B cell (primary cell): ENCODE measurements at regions not wholly inside any gene's neighbourhood (a gene's known extent, or its start where the extent isn't known, plus 50 kb on each side); places are given as distances from the start of the nearest gene placed in this dataset.

ENCODE experiments used
- ATAC-seq: fragments of 200-7000 bp; cut with Tn5 transposase; one replicate; pipeline ENCODE4 v1.10.0; 2021; ENCODE audit warnings: low read depth, mild to moderate bottlenecking, moderate number of reproducible peaks, moderate library complexity
- CTCF ChIA-PET: fragments of 350-600 bp; sonication (Branson Sonifier 250); formaldehyde crosslinking; loops from one replicate; lab custom pipeline; 2021; ENCODE audit warnings: antibody characterized with exemption, inconsistent platforms; lab: Charles Lee
- POLR2A ChIA-PET: fragments of 350-600 bp; sonication (Branson Sonifier 250); formaldehyde crosslinking; loops from one replicate; lab custom pipeline; 2021; ENCODE audit warnings: antibody characterized with exemption; lab: Charles Lee
- DNase-seq: peaks from one replicate; pipeline ENCODE4 v3.0.0; 2013
- H2AFZ ChIP-seq: 2 replicates; pipeline ENCODE4 v1.6.1; 2012; ENCODE audit warnings: mild to moderate bottlenecking, low read depth, low read length; ENCODE audit not compliant: insufficient read depth, poor library complexity, severe bottlenecking
- H3K27ac ChIP-seq, 2 donors: 1 replicate in 1 of 2; 2 replicates in 1 of 2; pipeline ENCODE4 v1.5.1; 2012 to 2013; ENCODE audit warnings: low read length in 2 of 2, mild to moderate bottlenecking in 2 of 2, moderate library complexity in 1 of 2
- H3K27me3 ChIP-seq, 4 experiments: fragments of 200-600 bp in 1 of 4; sonication (generic) in 1 of 4; replicated peaks in 1 of 4; 1 replicate in 2 of 4; 2 replicates in 2 of 4; pipeline versions ENCODE4 v1.6.1 to v1.7.0; 2013 to 2016; ENCODE audit warnings: low read length in 3 of 4, mild to moderate bottlenecking in 2 of 4, mixed read lengths in 1 of 4, moderate library complexity in 1 of 4; ENCODE audit not compliant: insufficient read depth in 4 of 4, control insufficient read depth in 3 of 4; ENCODE audit errors: control extremely low read depth in 1 of 4
- H3K36me3 ChIP-seq, 2 experiments: replicated peaks in 1 of 2; 1 replicate in 1 of 2; 2 replicates in 1 of 2; pipeline versions ENCODE4 v1.6.1 to v1.7.1; 2013; ENCODE audit warnings: low read length in 1 of 2; ENCODE audit not compliant: insufficient read depth in 2 of 2, control insufficient read depth in 1 of 2; ENCODE audit errors: control extremely low read depth in 1 of 2, extremely low read depth in 1 of 2
- H3K4me1 ChIP-seq, 2 donors: fragments of 200-600 bp in 1 of 2; sonication (generic) in 1 of 2; 1 replicate in 1 of 2; 2 replicates in 1 of 2; pipeline versions ENCODE4 v1.5.1 to v1.6.1; 2013 to 2017; ENCODE audit warnings: low read length in 2 of 2; ENCODE audit not compliant: control insufficient read depth in 2 of 2, insufficient read depth in 2 of 2
- H3K4me2 ChIP-seq: replicated peaks from 2 replicates; pipeline ENCODE3; 2012; ENCODE audit warnings: mild to moderate bottlenecking, low read depth, low read length; ENCODE audit not compliant: poor library complexity, severe bottlenecking
- H3K4me3 ChIP-seq, 5 experiments: fragments of 200-600 bp in 1 of 5; sonication (generic) in 1 of 5; 1 replicate in 3 of 5; 2 replicates in 2 of 5; pipeline versions ENCODE4 v1.5.1 to v1.7.0; 2011 to 2016; ENCODE audit warnings: low read length in 4 of 5, mild to moderate bottlenecking in 4 of 5, low read depth in 2 of 5, control low read depth in 1 of 5, moderate library complexity in 1 of 5; ENCODE audit not compliant: insufficient read depth in 1 of 5; ENCODE audit errors: control extremely low read depth in 1 of 5, extremely low read depth in 1 of 5
- H3K79me2 ChIP-seq: fragments of 200-600 bp; sonication (generic); one replicate; pipeline ENCODE4 v1.6.0; 2016; ENCODE audit warnings: low read length; ENCODE audit not compliant: control insufficient read depth, insufficient read depth
- H3K9ac ChIP-seq: fragments of 200-600 bp; sonication (generic); 2 replicates; pipeline ENCODE4 v1.6.1; 2017; ENCODE audit warnings: mild to moderate bottlenecking, low read length, moderate library complexity
- H3K9me3 ChIP-seq, 3 donors: one replicate each; pipeline versions ENCODE4 v1.6.1 to v1.7.1; 2013; ENCODE audit warnings: low read length in 2 of 3; ENCODE audit not compliant: control insufficient read depth in 2 of 3, insufficient read depth in 1 of 3; ENCODE audit errors: control extremely low read depth in 1 of 3
- H4K20me1 ChIP-seq: 2 replicates; pipeline ENCODE4 v1.6.0; 2012; ENCODE audit warnings: mild to moderate bottlenecking, low read length; ENCODE audit not compliant: insufficient read depth, control insufficient read depth, poor library complexity, severe bottlenecking
- H3K27ac Mint-ChIP-seq: one replicate; pipeline ENCODE4 v1.8.0; 2021; ENCODE audit warnings: mixed read lengths
- H3K27me3 Mint-ChIP-seq: one replicate; pipeline ENCODE4 v1.8.0; 2021; ENCODE audit warnings: mixed read lengths
- H3K4me1 Mint-ChIP-seq: one replicate; pipeline ENCODE4 v1.8.0; 2021; ENCODE audit warnings: mixed read lengths
- H3K4me3 Mint-ChIP-seq: one replicate; pipeline ENCODE4 v1.8.0; 2021; ENCODE audit warnings: mixed read lengths
- H3K9me3 Mint-ChIP-seq: one replicate; pipeline ENCODE4 v1.8.0; 2022; ENCODE audit warnings: mixed read lengths; ENCODE audit not compliant: insufficient read depth
- CTCF ChIP-seq: fragments of 200-600 bp; IDR thresholded peaks from one replicate; pipeline ENCODE4 v1.8.0; 2022; ENCODE audit warnings: antibody characterized with exemption, mild to moderate bottlenecking
- EZH2 ChIP-seq: IDR thresholded peaks from 2 replicates; pipeline ENCODE4 v1.6.1; 2012; ENCODE audit warnings: borderline replicate concordance, low read depth, mild to moderate bottlenecking, moderate library complexity, low read length; ENCODE audit not compliant: insufficient read depth, poor library complexity, severe bottlenecking
- WGBS: methylation state at CpG from one replicate; pipeline ENCODE4 v1.1.5; 2013; ENCODE audit warnings: missing lambda C conversion rate; ENCODE audit not compliant: insufficient coverage; 5-methylcytosine and 5-hydroxymethylcytosine counted together
- intact Hi-C: fragments of 100-400 bp; cut with micrococcal nuclease; formaldehyde crosslinking; loops from one replicate; pipeline ENCODE4 v1.10.0; 2022

GRCh38 chr18:32595832-32596231 is 125.2 kb upstream of the GAREM1 start:
- TF ChIP-seq EZH2 (no peak), CTCF (no peak)
- Histone ChIP-seq H3K27ac (no peak overlapping the region), H4K20me1 (no peaks in the 10 kb centered on the region), H2AFZ (no peak overlapping the region), H3K9me3 (peaks cover 0 to 9% (median 0%) of the 10 kb centered on the region in 3 donors), H3K27me3 (peaks cover 0 to 3% (median 1%) of the 10 kb centered on the region in 4 experiments), H3K4me1 (no peaks in the 10 kb centered on the region), H3K4me2 (no peak overlapping the region), H3K9ac (no peak overlapping the region), H3K4me3 (no peak overlapping the region), H3K36me3 (no peaks in the 10 kb centered on the region), H3K79me2 (no peaks in the 10 kb centered on the region)
- no peak for ATAC-seq
- Mint-ChIP-seq H3K4me1 (no peaks in the 10 kb centered on the region), H3K4me3 (no peak overlapping the region), H3K27ac (no peak overlapping the region), H3K27me3 (peaks cover 4% of the 10 kb centered on the region), H3K9me3 (peaks cover 7% of the 10 kb centered on the region)
- intact Hi-C loops = no loop called here
- WGBS = 92% methylated on average over 3 of the region's 3 CpGs
- POLR2A ChIA-PET = no interaction called here
- no peak for DNase-seq
- CTCF ChIA-PET = interaction anchor here (0.6 kb wide), 1 partner anchor 86 kb away, joined by 3 read pairs; no protein-coding TSS in a partner anchor

GRCh38 chr18:32588191-32588590 is 117.5 kb upstream of the GAREM1 start:
- H4K20me1 ChIP-seq = no peaks in the 10 kb centered on the region
- DNase-seq (no peak), ATAC-seq (no peak)
- Mint-ChIP-seq H3K9me3 (peaks cover 2% of the 10 kb centered on the region), H3K27ac (no peak overlapping the region), H3K27me3 (peaks cover 24% of the 10 kb centered on the region), H3K4me1 (no peaks in the 10 kb centered on the region), H3K4me3 (no peak overlapping the region)
- 94% methylated on average over 3 of the region's 5 CpGs for WGBS
- no peaks in the 10 kb centered on the region for H3K79me2 ChIP-seq
- no peak overlapping the region for H3K27ac ChIP-seq
- intact Hi-C loops = no loop called here
- ChIA-PET CTCF (no interaction called here), POLR2A (no interaction called here)
- peaks cover 0 to 4% (median 1%) of the 10 kb centered on the region in 4 experiments for H3K27me3 ChIP-seq
- H3K4me3 ChIP-seq = no peak overlapping the region
- H3K36me3 ChIP-seq = no peaks in the 10 kb centered on the region
- no peak overlapping the region for H2AFZ ChIP-seq
- no peaks in the 10 kb centered on the region for H3K9me3 ChIP-seq
- H3K4me2 ChIP-seq = no peak overlapping the region
- H3K4me1 ChIP-seq = no peaks in the 10 kb centered on the region
- no peak for TF ChIP-seq EZH2
- TF ChIP-seq CTCF = no peak
- no peak overlapping the region for H3K9ac ChIP-seq
